ENCODE measurements at regions not wholly inside any gene's neighbourhood (a gene's known extent, or its start where the extent isn't known, plus 50 kb on each side); places are given as distances from the start of the nearest gene placed in this dataset.

DNA sequence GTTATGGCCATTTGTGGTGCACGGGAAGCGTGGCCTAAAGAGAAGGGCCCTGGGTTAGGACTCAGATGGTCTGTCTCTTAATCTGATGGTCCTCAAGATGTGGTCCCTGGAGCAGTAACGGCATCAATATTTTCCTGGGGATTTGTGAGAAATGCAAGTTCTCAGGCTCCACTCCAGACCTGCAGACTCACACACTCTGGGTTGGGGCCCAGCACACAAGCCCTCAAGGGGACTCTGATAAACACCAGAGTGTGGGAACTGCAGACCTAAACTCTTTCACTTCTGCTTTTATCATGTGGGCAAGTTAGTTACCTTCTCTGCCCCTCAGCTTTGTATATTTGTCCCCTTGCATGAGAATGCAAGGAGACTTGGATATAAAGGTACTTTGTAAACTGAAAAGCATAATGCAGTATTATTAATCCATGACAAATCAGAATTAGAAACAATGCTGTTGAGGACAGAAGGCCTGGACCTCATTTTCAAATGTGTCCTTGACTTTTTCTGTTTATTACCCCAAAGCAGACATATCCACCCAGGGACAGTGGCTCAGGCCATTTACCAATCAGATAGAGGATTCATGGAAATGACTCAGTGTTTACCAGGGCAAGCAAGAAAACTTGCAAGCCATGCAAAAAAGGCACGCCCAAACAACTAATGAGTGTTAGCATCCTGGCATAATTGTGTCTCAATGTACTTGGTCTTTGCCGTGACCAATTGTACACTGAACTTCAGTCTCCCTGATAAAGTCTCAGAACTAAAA lies 157.0 kb downstream of the ASCL1 start:
- H3K27ac ChIP-seq = no peak overlapping the region
- no peak for DNase-seq
- intact Hi-C loops (cut with DNase I) = no loop called here

DNA sequence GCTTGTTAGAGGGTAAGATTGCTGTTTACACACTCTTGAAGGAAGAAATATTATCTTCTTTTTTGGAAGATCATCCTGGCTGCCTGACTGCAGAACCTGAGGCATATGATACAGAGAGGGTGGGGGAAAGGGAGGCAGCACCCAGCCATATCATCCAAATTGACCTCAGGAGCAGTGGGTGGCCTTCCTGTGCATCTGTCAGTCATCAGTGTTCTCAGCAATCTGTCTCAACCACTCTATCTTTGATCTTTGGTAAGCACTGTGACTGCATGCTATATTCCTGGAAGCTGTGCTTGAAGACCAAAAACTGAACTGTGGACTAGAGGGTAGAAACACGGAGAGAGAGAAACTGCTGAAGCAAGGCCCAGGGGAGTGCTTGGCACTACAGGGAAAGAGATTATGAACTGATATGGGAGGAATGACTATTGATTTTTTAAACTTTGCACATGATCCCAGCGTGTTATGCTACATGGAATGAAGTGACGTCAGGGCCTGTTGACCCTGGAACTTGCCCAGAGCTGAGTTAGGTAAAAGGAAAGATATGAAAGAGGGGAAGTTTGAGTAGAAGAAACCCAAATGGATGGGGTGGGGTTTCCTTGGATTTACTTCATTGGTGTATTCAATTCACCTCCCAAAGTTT lies 171.5 kb downstream of the ASCL1 start:
- Histone ChIP-seq H3K27me3 (no peaks in the 10 kb centered on the region), H3K27ac (no peak overlapping the region), H3K9ac (ENCODE audit: low read depth in 2 of 2, low read length in 2 of 2) (no peak overlapping the region), H3K9me3 (no peaks in the 10 kb centered on the region), H3K36me3 (no peaks in the 10 kb centered on the region), H3K4me1 (no peaks in the 10 kb centered on the region), H3K4me3 (no peak overlapping the region)
- DNase-seq = no peak
- TF ChIP-seq, protein P1, sequence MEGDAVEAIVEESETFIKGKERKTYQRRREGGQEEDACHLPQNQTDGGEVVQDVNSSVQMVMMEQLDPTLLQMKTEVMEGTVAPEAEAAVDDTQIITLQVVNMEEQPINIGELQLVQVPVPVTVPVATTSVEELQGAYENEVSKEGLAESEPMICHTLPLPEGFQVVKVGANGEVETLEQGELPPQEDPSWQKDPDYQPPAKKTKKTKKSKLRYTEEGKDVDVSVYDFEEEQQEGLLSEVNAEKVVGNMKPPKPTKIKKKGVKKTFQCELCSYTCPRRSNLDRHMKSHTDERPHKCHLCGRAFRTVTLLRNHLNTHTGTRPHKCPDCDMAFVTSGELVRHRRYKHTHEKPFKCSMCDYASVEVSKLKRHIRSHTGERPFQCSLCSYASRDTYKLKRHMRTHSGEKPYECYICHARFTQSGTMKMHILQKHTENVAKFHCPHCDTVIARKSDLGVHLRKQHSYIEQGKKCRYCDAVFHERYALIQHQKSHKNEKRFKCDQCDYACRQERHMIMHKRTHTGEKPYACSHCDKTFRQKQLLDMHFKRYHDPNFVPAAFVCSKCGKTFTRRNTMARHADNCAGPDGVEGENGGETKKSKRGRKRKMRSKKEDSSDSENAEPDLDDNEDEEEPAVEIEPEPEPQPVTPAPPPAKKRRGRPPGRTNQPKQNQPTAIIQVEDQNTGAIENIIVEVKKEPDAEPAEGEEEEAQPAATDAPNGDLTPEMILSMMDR (IDR thresholded peaks at IDR 0.05) = no peak
- intact Hi-C loops (cut with DNase I) = no loop called here

More for the DNA sequence above, 157.0 kb downstream of the ASCL1 start:
- no peaks in the 10 kb centered on the region for H3K4me1 ChIP-seq
- no peak overlapping the region for H3K4me3 ChIP-seq
- H3K27me3 ChIP-seq = no peaks in the 10 kb centered on the region
- H3K36me3 ChIP-seq = no peaks in the 10 kb centered on the region
- H3K9ac ChIP-seq (ENCODE audit: low read depth in 2 of 2, low read length in 2 of 2) = no peak overlapping the region
- TF ChIP-seq, protein P1 (IDR thresholded peaks at IDR 0.05) = no peak
- no peaks in the 10 kb centered on the region for H3K9me3 ChIP-seq

DNA sequence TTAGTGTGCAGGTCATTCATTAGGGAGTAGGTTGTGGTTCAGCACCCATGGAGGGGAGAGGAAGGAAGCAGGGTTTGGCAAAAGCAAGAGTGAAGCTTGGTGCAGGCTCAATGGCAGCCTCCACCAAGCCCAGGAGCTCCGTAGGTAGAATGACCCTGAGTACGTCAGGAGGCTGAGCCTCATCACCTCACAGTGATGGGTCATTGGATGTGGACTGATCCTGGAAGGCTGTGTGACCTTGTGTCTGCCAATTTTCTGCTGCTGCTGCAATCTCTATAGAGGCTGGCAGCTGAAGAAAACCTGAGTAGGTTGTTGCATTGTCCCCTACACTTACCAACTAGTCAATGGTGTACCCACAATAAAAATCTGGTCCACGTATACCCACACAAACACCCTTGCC lies 173.1 kb downstream of the ASCL1 start:
- H3K4me3 ChIP-seq = no peak overlapping the region
- TF ChIP-seq, protein P1 (IDR thresholded peaks at IDR 0.05) = no peak
- DNase-seq = no peak
- H3K36me3 ChIP-seq = no peaks in the 10 kb centered on the region
- intact Hi-C loops (cut with DNase I) = no loop called here
- no peak overlapping the region for H3K9ac ChIP-seq (ENCODE audit: low read depth in 2 of 2, low read length in 2 of 2)
- H3K27ac ChIP-seq = no peak overlapping the region
- H3K4me1 ChIP-seq = no peaks in the 10 kb centered on the region
- H3K27me3 ChIP-seq = no peaks in the 10 kb centered on the region
- no peaks in the 10 kb centered on the region for H3K9me3 ChIP-seq

DNA sequence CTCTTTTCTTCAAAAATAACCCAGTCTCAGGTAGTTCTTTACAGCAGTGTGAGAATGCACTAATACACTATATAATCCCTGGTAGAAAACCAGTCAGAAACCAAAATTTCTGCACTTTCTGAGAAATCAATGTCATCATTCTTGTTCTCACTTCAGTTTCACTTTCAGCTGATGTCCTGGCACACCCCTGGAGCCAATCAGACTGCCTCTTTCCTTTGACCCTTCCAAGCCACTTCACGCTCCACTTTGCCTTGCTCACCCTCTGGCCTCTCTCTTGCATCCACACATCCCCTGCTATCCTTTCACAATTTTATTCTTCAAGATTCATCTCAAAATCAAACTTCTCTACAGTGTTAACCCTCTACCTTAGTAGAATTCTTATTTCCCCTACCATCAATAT lies 181.1 kb downstream of the ASCL1 start:
- intact Hi-C loops (cut with DNase I) = no loop called here
- Histone ChIP-seq H3K9ac (ENCODE audit: low read depth in 2 of 2, low read length in 2 of 2) (no peak overlapping the region), H3K9me3 (no peaks in the 10 kb centered on the region), H3K27ac (no peak overlapping the region), H3K4me3 (no peak overlapping the region), H3K4me1 (no peaks in the 10 kb centered on the region), H3K27me3 (no peaks in the 10 kb centered on the region), H3K36me3 (no peaks in the 10 kb centered on the region)
- DNase-seq = no peak
- TF ChIP-seq, protein P1 (IDR thresholded peaks at IDR 0.05) = no peak

DNA sequence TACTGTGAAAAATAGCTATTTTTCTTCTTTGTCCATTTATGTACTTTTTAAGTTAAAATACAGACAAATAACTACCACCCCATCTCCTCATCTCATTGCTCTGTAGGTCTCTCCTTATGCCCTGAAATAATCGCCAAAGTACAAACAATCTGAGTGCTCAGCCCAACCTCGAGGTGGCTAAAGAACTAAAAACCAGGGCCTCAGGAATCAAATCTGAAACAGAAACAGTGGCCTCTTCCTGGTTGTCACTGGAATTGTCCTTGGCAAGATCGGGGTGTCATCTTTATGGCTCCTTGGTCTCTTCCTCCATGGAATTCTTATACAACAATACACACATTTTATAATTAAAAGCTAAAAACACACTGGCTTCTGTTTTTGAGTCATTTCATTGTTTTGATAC lies 182.4 kb downstream of the ASCL1 start:
- Histone ChIP-seq H3K9ac (ENCODE audit: low read depth in 2 of 2, low read length in 2 of 2) (no peak overlapping the region), H3K27me3 (no peaks in the 10 kb centered on the region), H3K4me1 (no peaks in the 10 kb centered on the region), H3K27ac (no peak overlapping the region), H3K4me3 (no peak overlapping the region), H3K36me3 (no peaks in the 10 kb centered on the region), H3K9me3 (no peaks in the 10 kb centered on the region)
- TF ChIP-seq, protein P1 (IDR thresholded peaks at IDR 0.05) = no peak
- no peak for DNase-seq
- intact Hi-C loops (cut with DNase I) = no loop called here
